ENCODE measurements at regions not wholly inside any gene's neighbourhood (a gene's known extent, or its start where the extent isn't known, plus 50 kb on each side); places are given as distances from the start of the nearest gene placed in this dataset.

- no peak for DNase-seq
Observed at GRCh38 chr11:95545116-95545875, 244.3 kb downstream of the FAM76B start.

DNA sequence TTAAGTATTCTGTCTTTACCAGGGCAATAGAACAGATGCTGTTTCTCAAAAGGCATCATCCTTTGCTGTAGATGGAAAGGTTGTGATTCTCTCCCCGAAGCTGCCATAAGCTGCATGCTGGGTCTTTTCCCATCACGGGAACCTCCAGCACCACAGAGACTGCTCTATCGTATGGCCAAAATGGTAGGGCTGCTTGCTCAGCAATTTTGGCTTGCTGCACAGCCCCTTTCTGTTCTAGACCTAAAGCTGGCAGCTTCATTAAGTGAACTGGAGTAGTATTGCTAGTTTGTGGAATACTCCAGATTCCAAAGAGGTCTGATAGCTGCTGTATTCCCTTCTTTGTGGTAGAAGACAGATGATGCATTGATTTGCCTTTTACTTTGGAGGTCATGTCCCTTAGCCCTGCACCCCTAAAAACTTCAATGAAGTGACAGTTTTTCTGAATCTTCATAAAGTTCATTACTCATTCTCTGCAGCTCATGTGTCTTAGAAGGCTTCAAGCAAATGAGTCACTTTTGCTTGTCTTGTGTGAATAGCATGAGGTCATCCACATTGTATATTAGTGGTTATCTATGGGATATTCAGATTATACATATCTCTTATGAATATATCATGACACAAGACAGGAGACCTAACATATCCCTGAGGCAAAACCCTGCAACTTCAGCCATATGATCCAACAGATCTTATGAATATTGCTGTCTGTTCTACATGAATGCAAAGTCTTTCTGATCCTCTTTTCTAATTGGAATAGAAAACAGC is 245.3 kb downstream of the FAM76B start:
- no peak for DNase-seq

GRCh38 chr11:95542868-95543551 is 246.6 kb downstream of the FAM76B start:
- DNase-seq, result no peak

DNA sequence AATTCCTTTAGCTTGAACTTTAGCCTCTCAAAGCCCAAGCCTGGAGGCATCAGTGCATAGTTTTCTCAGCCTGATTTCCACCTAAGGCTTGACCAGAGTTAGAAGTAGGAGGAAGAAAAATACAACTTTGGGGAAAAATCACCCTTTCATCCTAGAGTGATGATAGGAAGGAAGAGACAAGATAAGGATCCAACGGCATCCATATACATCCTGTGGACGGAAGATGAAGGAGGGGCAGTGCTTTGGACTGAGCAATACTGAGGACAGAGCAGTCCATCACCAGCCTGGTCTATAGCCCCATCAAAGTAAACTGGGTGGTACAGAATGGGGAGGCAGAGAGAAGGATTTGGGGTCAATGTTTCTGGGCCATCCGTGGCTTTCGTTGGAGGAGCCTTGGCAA is 247.9 kb downstream of the FAM76B start:
- no peak for DNase-seq

- DNase-seq, result no peak
Observed at GRCh38 chr11:95536047-95536690, 253.4 kb downstream of the FAM76B start.

DNA sequence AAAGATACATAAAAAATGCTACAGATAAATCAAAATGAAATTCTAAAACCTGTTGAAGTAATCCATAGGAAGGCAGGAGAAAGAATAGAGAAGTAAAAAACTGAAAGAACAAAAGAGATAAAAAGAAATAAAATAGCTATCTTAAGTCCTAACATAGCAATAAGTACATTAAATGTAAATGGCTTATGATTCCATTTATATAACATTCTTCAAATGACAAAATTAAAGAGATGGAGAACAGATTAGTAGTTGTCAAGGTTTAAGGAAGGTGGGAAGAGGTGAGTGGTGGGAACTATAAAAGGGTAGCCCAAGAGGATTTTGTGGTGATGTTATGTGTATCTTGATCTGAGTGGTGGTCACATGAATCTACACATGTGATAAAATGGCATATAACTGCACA is 254.8 kb downstream of the FAM76B start:
- no peak for DNase-seq

DNA sequence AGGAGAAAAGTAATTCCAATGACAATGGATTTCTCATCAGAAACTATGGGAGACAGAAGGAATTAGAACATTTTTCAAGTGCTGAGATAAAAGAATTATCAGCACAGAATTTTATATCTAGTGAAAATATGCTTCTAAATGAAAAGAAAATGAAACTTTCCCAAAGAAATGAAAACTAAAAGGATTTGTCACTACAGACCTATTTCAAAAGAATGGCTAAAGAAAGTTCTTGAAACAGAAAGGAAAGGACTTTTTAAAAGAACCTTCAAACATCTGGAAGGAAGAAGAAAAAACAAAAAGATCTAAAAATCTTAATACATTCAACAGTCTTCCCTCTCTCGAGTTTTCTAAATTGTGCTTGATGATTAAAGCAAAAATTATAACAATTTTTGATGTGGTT is 255.4 kb downstream of the FAM76B start:
- no peak for DNase-seq

- DNase-seq, result no peak
Observed at GRCh38 chr11:95531116-95531515, 258.5 kb downstream of the FAM76B start.

DNA sequence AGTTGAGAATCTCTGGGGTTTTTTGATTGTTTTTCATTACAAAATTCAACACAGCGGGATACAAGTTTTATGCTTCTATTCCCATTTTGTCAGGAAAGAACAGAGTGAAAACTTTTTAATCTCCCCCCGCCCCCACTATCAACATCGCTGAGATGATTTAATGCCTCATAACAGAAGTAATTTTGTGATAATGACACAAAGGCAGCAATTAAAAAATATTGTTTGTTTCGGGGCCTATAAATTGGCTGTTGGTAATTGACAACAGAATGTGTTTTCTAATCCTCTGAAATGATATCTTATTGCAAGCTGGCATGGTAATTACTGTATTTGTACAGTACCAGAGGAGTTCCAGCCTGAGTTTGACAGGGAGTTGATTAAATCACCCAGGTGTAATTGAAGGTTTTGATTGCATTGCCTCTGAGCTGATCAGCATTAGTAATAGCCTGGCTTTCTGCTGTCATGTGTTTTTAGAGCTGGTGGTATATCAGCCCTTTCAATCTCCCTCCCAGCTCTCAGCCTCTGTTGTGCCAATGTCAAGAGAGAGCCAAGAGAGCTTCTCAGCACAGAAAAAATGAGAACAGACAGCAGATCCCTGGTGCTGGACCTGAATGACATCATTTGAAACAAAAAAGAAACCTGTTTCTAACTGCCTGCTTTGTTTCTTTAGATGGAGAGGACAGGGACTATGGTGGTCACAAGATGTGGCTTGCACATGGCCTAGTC is 265.1 kb downstream of the FAM76B start:
- DNase-seq, result no peak

GRCh38 chr11:95522874-95523273 is 266.7 kb downstream of the FAM76B start:
- no peak for DNase-seq

- DNase-seq, result no peak
Observed at GRCh38 chr11:95521862-95522261, 267.7 kb downstream of the FAM76B start.

- DNase-seq, result no peak
Observed at GRCh38 chr11:95521133-95521542, 268.4 kb downstream of the FAM76B start.

GRCh38 chr11:95520369-95521132 is 269.0 kb downstream of the FAM76B start:
- DNase-seq, result no peak

GRCh38 chr11:95519912-95520311 is 269.7 kb downstream of the FAM76B start:
- DNase-seq, result no peak

GRCh38 chr11:95517453-95517852 is 272.1 kb downstream of the FAM76B start:
- DNase-seq, result no peak

DNA sequence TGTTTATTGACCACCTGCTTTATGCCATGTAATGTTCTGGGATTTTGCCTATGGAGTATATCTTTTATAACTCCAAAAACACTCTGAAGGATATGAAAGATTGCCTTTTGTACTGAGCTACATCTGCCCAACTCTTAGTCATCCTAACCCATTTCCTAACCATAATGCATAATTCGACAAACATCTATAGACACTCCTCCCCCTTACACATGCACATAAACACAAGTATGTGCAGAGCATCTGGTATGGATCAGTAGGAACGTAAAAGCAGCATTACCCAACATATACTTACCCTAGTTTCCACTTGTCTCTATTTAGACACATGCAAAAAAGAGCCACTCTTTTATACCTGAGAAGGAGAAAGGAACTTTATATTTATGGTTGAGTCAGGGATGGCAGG is 272.8 kb downstream of the FAM76B start:
- DNase-seq, result no peak

DNA sequence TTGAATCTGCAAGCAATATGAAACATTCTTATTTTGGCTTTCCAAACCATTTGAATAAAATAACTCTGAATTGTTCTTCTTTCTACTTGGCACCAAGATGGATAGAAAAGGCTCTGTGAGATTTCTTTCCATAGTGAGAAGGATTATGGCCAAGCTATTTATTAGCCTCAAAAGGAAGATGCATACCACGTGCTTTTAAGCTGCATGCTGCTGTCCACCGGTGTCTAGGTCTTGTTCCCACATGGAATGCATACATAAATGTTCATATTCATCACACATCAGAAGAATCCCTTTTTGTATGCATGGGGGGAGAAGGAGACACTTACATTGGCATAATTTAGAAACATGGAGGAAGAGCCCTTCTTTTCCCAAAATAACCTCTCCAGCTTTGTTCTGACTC is 273.4 kb downstream of the FAM76B start:
- no peak for DNase-seq

DNA sequence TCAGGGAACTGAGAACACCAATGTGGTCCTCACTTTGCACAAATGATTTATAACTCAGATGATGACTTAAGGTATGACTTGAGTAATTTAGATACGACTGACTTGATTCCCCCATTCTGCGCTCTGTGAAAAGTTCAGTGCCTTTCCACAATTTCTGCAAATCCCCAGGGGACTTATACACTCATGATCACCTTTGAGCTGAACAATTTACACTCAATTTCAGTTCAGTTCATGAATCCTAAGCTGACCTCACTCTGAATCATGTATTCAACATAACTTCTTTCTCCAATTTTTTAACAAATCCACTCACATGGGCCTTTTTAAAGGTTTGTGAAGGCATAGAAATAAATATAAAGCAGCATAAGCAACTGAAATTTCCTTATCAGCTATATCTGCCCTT is 274.2 kb downstream of the FAM76B start:
- DNase-seq, result no peak

DNA sequence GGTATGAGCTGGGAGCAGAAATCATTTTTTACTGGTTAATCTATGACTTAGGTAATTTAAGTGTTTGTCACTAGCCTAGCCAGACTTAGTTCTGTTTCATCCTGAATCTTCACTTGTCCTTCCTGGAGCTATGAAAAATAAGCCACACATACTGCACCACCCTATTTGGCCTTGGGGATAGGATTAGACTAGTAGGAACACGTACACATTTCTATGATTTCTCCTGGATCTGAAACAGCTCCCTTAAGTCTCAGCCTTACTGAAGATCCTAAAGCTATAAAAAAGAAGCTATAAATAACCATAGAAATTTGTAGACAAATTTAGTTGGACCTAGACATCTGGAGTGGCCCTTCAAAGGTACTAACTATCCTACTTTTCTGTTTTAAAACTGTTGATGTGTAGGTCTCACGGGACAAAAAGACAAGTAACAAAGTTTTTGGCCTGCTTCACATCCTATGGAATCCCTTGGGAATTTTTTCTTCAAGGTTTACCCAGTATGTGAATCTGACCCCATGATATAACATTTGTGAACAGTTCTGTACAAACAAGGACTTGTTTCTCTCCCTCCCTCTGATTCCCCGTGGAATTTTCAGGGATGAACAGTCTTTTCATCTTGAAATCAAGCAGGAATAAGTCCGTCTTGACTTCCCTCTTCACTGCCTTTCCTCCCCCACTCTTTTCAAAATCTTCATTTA is 275.0 kb downstream of the FAM76B start:
- DNase-seq, result no peak

DNA sequence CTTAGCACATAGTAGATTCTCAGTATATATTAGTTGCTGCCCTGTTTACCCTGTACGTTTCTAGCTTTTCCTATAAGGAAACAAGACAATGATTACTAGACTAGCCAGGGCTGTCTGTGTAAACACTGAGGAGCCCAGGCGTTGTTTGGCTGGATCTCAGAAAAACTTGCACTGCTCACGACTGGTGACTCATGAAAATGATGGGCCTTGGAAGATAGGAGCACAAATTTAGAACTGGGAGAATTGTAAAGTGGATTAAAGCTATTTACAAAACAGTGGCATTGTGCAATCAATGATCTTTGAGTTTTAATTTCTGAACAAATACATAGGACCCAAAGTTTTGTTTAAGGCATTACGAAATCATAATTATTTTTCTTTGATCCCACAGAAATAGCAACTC is 276.9 kb downstream of the FAM76B start:
- DNase-seq, result no peak

- DNase-seq, result no peak
Observed at GRCh38 chr11:95512177-95512576, 277.4 kb downstream of the FAM76B start.

All from activated CD4-positive, CD25-positive, alpha-beta regulatory T cell (primary cell).